CD14-positive monocyte (primary cell): ENCODE measurements at regions not wholly inside any gene's neighbourhood (a gene's known extent, or its start where the extent isn't known, plus 50 kb on each side); places are given as distances from the start of the nearest gene placed in this dataset.

ENCODE experiments used
- DNase-seq, 3 donors: peaks; one replicate each; pipeline ENCODE4 v3.0.0-alpha.2; 2011 to 2022
- H2AFZ ChIP-seq: 2 replicates; pipeline ENCODE4 v1.6.0; 2012; ENCODE audit warnings: mild to moderate bottlenecking, low read depth, low read length, inconsistent platforms; ENCODE audit not compliant: insufficient read depth, poor library complexity, severe bottlenecking
- H3K27ac ChIP-seq, 2 donors: 1 replicate in 1 of 2; 2 replicates in 1 of 2; pipeline ENCODE4 v1.5.1; 2012 to 2013; ENCODE audit warnings: low read length in 2 of 2, control low read depth in 1 of 2, inconsistent platforms in 1 of 2, low read depth in 1 of 2, mild to moderate bottlenecking in 1 of 2
- H3K27me3 ChIP-seq, 2 donors: one replicate each; pipeline versions ENCODE4 v1.6.0 to v1.6.1; 2011 to 2013; ENCODE audit warnings: low read length in 2 of 2; ENCODE audit not compliant: control insufficient read depth in 2 of 2, insufficient read depth in 2 of 2
- H3K36me3 ChIP-seq, 2 donors: replicated peaks in 1 of 2; 1 replicate in 1 of 2; 2 replicates in 1 of 2; pipeline versions ENCODE4 v1.5.1 to v1.6.1; 2012 to 2013; ENCODE audit warnings: low read length in 2 of 2, control low read depth in 1 of 2, inconsistent platforms in 1 of 2, mild to moderate bottlenecking in 1 of 2; ENCODE audit not compliant: insufficient read depth in 2 of 2, control insufficient read depth in 1 of 2
- H3K4me1 ChIP-seq, 2 donors: 1 replicate in 1 of 2; 2 replicates in 1 of 2; pipeline versions ENCODE4 v1.5.1 to v1.6.1; 2012 to 2013; ENCODE audit warnings: low read length in 2 of 2, control low read depth in 1 of 2, inconsistent platforms in 1 of 2, mild to moderate bottlenecking in 1 of 2, moderate library complexity in 1 of 2; ENCODE audit not compliant: insufficient read depth in 2 of 2, control insufficient read depth in 1 of 2
- H3K4me2 ChIP-seq: replicated peaks from 2 replicates; pipeline ENCODE3; 2012; ENCODE audit warnings: low read length, moderate library complexity, mild to moderate bottlenecking; ENCODE audit not compliant: poor library complexity, severe bottlenecking; ENCODE audit errors: extremely low read depth
- H3K4me3 ChIP-seq, 3 experiments: fragments of 200-600 bp in 1 of 3; sonication (generic) in 1 of 3; replicated peaks in 1 of 3; 1 replicate in 2 of 3; 2 replicates in 1 of 3; pipeline ENCODE4 v1.5.1; 2011 to 2013; ENCODE audit warnings: low read length in 3 of 3, mild to moderate bottlenecking in 3 of 3, control low read depth in 2 of 3, low read depth in 2 of 3, inconsistent platforms in 1 of 3, moderate library complexity in 1 of 3
- H3K79me2 ChIP-seq: 2 replicates; pipeline ENCODE4 v1.6.0; 2012; ENCODE audit warnings: mild to moderate bottlenecking, control low read depth, inconsistent platforms, low read length, moderate library complexity; ENCODE audit not compliant: insufficient read depth
- H3K9ac ChIP-seq: 2 replicates; pipeline ENCODE4 v1.6.0; 2017; ENCODE audit warnings: low read length, mild to moderate bottlenecking; ENCODE audit not compliant: insufficient read depth, poor library complexity, severe bottlenecking
- H3K9me3 ChIP-seq, 2 donors: replicated peaks in 1 of 2; 1 replicate in 1 of 2; 2 replicates in 1 of 2; pipeline versions ENCODE4 v1.5.1 to v1.6.1; 2012 to 2013; ENCODE audit warnings: low read length in 2 of 2, control low read depth in 1 of 2; ENCODE audit not compliant: control insufficient read depth in 1 of 2, insufficient read depth in 1 of 2
- H4K20me1 ChIP-seq: 2 replicates; pipeline ENCODE4 v1.6.0; 2012; ENCODE audit warnings: mild to moderate bottlenecking, low read length, control low read depth, moderate library complexity; ENCODE audit not compliant: insufficient read depth
- H3K27ac Mint-ChIP-seq, 7 donors: one replicate each; pipeline ENCODE4 v1.8.0; 2020; ENCODE audit warnings: mild to moderate bottlenecking in 7 of 7, mixed read lengths in 7 of 7, moderate library complexity in 6 of 7, inconsistent platforms in 2 of 7
- H3K27me3 Mint-ChIP-seq, 3 donors: one replicate each; pipeline ENCODE4 v1.8.0; 2021 to 2022; ENCODE audit warnings: low read depth in 3 of 3, mild to moderate bottlenecking in 3 of 3, mixed read lengths in 3 of 3, moderate library complexity in 3 of 3, inconsistent platforms in 1 of 3
- H3K36me3 Mint-ChIP-seq, 2 donors: one replicate each; pipeline ENCODE4 v1.8.0; 2020; ENCODE audit warnings: mixed read lengths in 2 of 2, inconsistent platforms in 1 of 2, mild to moderate bottlenecking in 1 of 2
- H3K4me1 Mint-ChIP-seq: one replicate; pipeline ENCODE4 v1.8.0; 2020; ENCODE audit warnings: mild to moderate bottlenecking, mixed read lengths
- H3K4me3 Mint-ChIP-seq, 2 donors: one replicate each; pipeline ENCODE4 v1.8.0; 2020; ENCODE audit warnings: mild to moderate bottlenecking in 2 of 2, mixed read lengths in 2 of 2, moderate library complexity in 1 of 2
- H3K9me3 Mint-ChIP-seq, 7 donors: one replicate each; pipeline ENCODE4 v1.8.0; 2020 to 2022; ENCODE audit warnings: mixed read lengths in 7 of 7, mild to moderate bottlenecking in 6 of 7, moderate library complexity in 6 of 7, inconsistent platforms in 2 of 7
- CTCF ChIP-seq: fragments of 200-600 bp; IDR thresholded peaks from one replicate; pipeline ENCODE4 v1.8.0; 2022; ENCODE audit warnings: antibody characterized with exemption, mild to moderate bottlenecking
- WGBS: methylation state at CpG from one replicate; pipeline ENCODE4 v1.1.5; 2013; ENCODE audit warnings: missing lambda C conversion rate; ENCODE audit not compliant: insufficient coverage; 5-methylcytosine and 5-hydroxymethylcytosine counted together
- intact Hi-C, 2 donors: fragments of 100-400 bp; cut with micrococcal nuclease; formaldehyde crosslinking; loops; one replicate each; pipeline versions ENCODE4 v1.15.0 to v1.15.1; 2023

- Histone ChIP-seq H3K9me3 (peaks cover 0 to 11% of the 10 kb centered on the region in 2 donors), H3K79me2 (no peaks in the 10 kb centered on the region), H3K4me2 (no peak overlapping the region), H3K4me3 (no peak overlapping the region), H3K4me1 (no peaks in the 10 kb centered on the region), H3K9ac (no peak overlapping the region), H3K27ac (no peak overlapping the region), H3K36me3 (no peaks in the 10 kb centered on the region), H2AFZ (no peak overlapping the region), H4K20me1 (no peaks in the 10 kb centered on the region), H3K27me3 (no peaks in the 10 kb centered on the region)
- TF ChIP-seq CTCF: no peak
- no peaks in the 10 kb centered on the region for H3K4me1 Mint-ChIP-seq
- no CpG with 5 or more reads among the region's 1 CpG for WGBS
- peaks cover 0 to 8% (median 5%) of the 10 kb centered on the region in 7 donors for H3K9me3 Mint-ChIP-seq
- intact Hi-C loops: no loop called here
- no peak for DNase-seq
- no peaks in the 10 kb centered on the region for H3K27me3 Mint-ChIP-seq
- H3K36me3 Mint-ChIP-seq: no peaks in the 10 kb centered on the region
- H3K4me3 Mint-ChIP-seq: no peak overlapping the region
- no peak overlapping the region for H3K27ac Mint-ChIP-seq
Measured at GRCh38 chr13:68078874-68079273, 848.7 kb upstream of the PCDH9 start.

DNA sequence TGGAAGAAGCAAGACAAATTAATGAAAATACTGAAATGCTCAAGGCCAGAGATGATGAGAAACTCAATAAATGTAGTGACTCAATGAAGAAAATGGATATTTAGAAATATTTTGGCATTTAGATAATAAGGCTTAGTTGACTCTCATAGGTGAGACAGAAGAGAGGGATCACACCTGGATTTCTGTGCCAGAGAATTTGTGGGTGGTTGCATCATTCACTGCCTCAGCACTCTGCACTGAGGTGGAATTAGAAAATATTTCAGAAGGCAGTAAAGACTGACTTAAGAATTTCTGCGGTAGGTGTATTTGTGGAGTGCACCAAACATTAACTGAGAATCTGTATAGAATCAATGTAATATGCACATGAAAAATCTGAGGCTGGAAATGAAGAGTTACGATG is 848.3 kb upstream of the PCDH9 start:
- no peak overlapping the region for H3K27ac Mint-ChIP-seq
- no peak for DNase-seq
- intact Hi-C loops: no loop called here
- H3K4me2 ChIP-seq: no peak overlapping the region
- H3K36me3 ChIP-seq: no peaks in the 10 kb centered on the region
- no peaks in the 10 kb centered on the region for H3K4me1 ChIP-seq
- no peaks in the 10 kb centered on the region for H3K4me1 Mint-ChIP-seq
- H2AFZ ChIP-seq: no peak overlapping the region
- no peaks in the 10 kb centered on the region for H3K36me3 Mint-ChIP-seq
- no peak overlapping the region for H3K4me3 ChIP-seq
- H3K79me2 ChIP-seq: no peaks in the 10 kb centered on the region
- WGBS: no CpG with 5 or more reads among the region's 2 CpGs
- no peak overlapping the region for H3K27ac ChIP-seq
- peaks cover 0 to 11% of the 10 kb centered on the region in 2 donors for H3K9me3 ChIP-seq
- H3K9me3 Mint-ChIP-seq: peaks cover 0 to 8% (median 5%) of the 10 kb centered on the region in 7 donors
- no peak for TF ChIP-seq CTCF
- H3K4me3 Mint-ChIP-seq: no peak overlapping the region
- no peaks in the 10 kb centered on the region for H3K27me3 Mint-ChIP-seq
- H4K20me1 ChIP-seq: no peaks in the 10 kb centered on the region
- no peak overlapping the region for H3K9ac ChIP-seq
- H3K27me3 ChIP-seq: no peaks in the 10 kb centered on the region
